SU-DHL-6 (cell line): ENCODE measurements at regions not wholly inside any gene's neighbourhood (a gene's known extent, or its start where the extent isn't known, plus 50 kb on each side); places are given as distances from the start of the nearest gene placed in this dataset.

ENCODE experiments used
- H2AFZ ChIP-seq: fragments of 200-600 bp; sonication (generic); 2 replicates; pipeline ENCODE4 v1.6.1; 2014; ENCODE audit warnings: low read depth, mild to moderate bottlenecking, moderate library complexity, mixed read lengths, antibody characterized with exemption, low read length; ENCODE audit not compliant: severe bottlenecking
- H3F3A ChIP-seq: fragments of 200-600 bp; shearing (Covaris generic); 2 replicates; pipeline ENCODE4 v1.6.0; 2016; ENCODE audit warnings: antibody characterized with exemption, mild to moderate bottlenecking; ENCODE audit not compliant: insufficient read depth
- H3K27ac ChIP-seq: fragments of 200-600 bp; sonication (generic); 2 replicates; pipeline ENCODE4 v1.5.1; 2016; ENCODE audit warnings: low read depth, mild to moderate bottlenecking, low read length, moderate library complexity, mixed read lengths
- H3K27me3 ChIP-seq: fragments of 200-600 bp; sonication (generic), shearing (Covaris generic); 2 replicates; pipeline ENCODE4 v1.6.0; 2014; ENCODE audit warnings: mild to moderate bottlenecking, low read length
- H3K36me3 ChIP-seq: fragments of 200-600 bp; sonication (generic); 2 replicates; pipeline ENCODE4 v1.6.1; 2014; ENCODE audit warnings: mild to moderate bottlenecking, low read length, mixed read lengths
- H3K4me2 ChIP-seq: fragments of 300-600, 200-600 bp; shearing (Covaris generic), sonication (generic); 2 replicates; pipeline ENCODE4 v1.6.0; 2014; ENCODE audit warnings: low read length, low read depth, mild to moderate bottlenecking; ENCODE audit not compliant: poor library complexity, severe bottlenecking
- H3K4me3 ChIP-seq: fragments of 200-600 bp; sonication (generic); 2 replicates; pipeline ENCODE4 v1.5.1; 2014; ENCODE audit warnings: antibody characterized with exemption, low read length, mild to moderate bottlenecking, mixed read lengths; ENCODE audit not compliant: insufficient read depth, poor library complexity, severe bottlenecking
- H3K79me2 ChIP-seq: fragments of 200-600 bp; sonication (generic); 2 replicates; pipeline ENCODE4 v1.6.1; 2014; ENCODE audit warnings: mild to moderate bottlenecking, low read length, moderate library complexity; ENCODE audit not compliant: insufficient read depth
- H3K9ac ChIP-seq: fragments of 200-600 bp; sonication (generic); 2 replicates; pipeline ENCODE4 v1.7.0; 2014; ENCODE audit warnings: mild to moderate bottlenecking, low read length
- H3K9me2 ChIP-seq: fragments of 200-600 bp; sonication (generic); replicated peaks from 2 replicates; pipeline ENCODE4 v1.6.1; 2014; ENCODE audit warnings: low read length; ENCODE audit not compliant: insufficient read depth
- H3K9me3 ChIP-seq: fragments of 200-600 bp; sonication (generic); 2 replicates; pipeline ENCODE4 v1.6.1; 2014; ENCODE audit warnings: low read length, mixed read lengths; ENCODE audit not compliant: insufficient read depth
- H4K20me1 ChIP-seq: fragments of 200-600 bp; sonication (generic); 2 replicates; pipeline ENCODE4 v1.6.1; 2014; ENCODE audit warnings: low read depth, mild to moderate bottlenecking, antibody characterized with exemption, low read length, moderate library complexity, mixed read lengths
- CTCF ChIP-seq: fragments of 200-600 bp; sonication (generic); IDR thresholded peaks from one replicate; pipeline ENCODE4 v1.5.1; 2017; ENCODE audit warnings: antibody characterized with exemption, mild to moderate bottlenecking, low read length, moderate library complexity; ENCODE audit not compliant: insufficient read depth, poor library complexity, severe bottlenecking
- EZH2phosphoT487 ChIP-seq: fragments of 200-600 bp; sonication (generic), shearing (Covaris generic); conservative IDR thresholded peaks from 2 replicates; pipeline ENCODE4 v1.6.1; 2018; ENCODE audit warnings: mild to moderate bottlenecking, antibody characterized with exemption, low read length, moderate library complexity, mixed read lengths

GRCh38 chr10:36555036-36555435, 570.4 kb upstream of the ANKRD30A start:
- Histone ChIP-seq H3K79me2 (no peaks in the 10 kb centered on the region), H3K9me3 (no peaks in the 10 kb centered on the region), H3F3A (no peaks in the 10 kb centered on the region), H3K9me2 (no peaks in the 10 kb centered on the region), H3K27me3 (no peaks in the 10 kb centered on the region), H2AFZ (no peak overlapping the region), H3K4me2 (no peak overlapping the region), H3K27ac (no peak overlapping the region), H3K36me3 (no peaks in the 10 kb centered on the region), H3K4me3 (no peak overlapping the region), H3K9ac (no peak overlapping the region), H4K20me1 (no peaks in the 10 kb centered on the region)
- TF ChIP-seq CTCF: no peak

- no peaks in the 10 kb centered on the region for H3K9me3 ChIP-seq
- H3K79me2 ChIP-seq: no peaks in the 10 kb centered on the region
- H3F3A ChIP-seq: no peaks in the 10 kb centered on the region
- no peaks in the 10 kb centered on the region for H4K20me1 ChIP-seq
- no peak for TF ChIP-seq EZH2phosphoT487
- TF ChIP-seq CTCF: no peak
- no peak overlapping the region for H2AFZ ChIP-seq
- no peak overlapping the region for H3K9ac ChIP-seq
- H3K4me3 ChIP-seq: no peak overlapping the region
- no peaks in the 10 kb centered on the region for H3K36me3 ChIP-seq
- no peaks in the 10 kb centered on the region for H3K9me2 ChIP-seq
- H3K4me2 ChIP-seq: no peak overlapping the region
- no peaks in the 10 kb centered on the region for H3K27me3 ChIP-seq
- no peak overlapping the region for H3K27ac ChIP-seq
These were observed 577.4 kb upstream of the ANKRD30A start for GRCh38 chr10:36547965-36548364.

GRCh38 chr10:36542493-36542892, 582.9 kb upstream of the ANKRD30A start:
- Histone ChIP-seq H3K27me3 (no peaks in the 10 kb centered on the region), H3K4me2 (no peak overlapping the region), H3K36me3 (no peaks in the 10 kb centered on the region), H3K79me2 (no peaks in the 10 kb centered on the region), H3K9ac (no peak overlapping the region), H2AFZ (no peak overlapping the region), H3K27ac (no peak overlapping the region), H3F3A (no peaks in the 10 kb centered on the region), H4K20me1 (no peaks in the 10 kb centered on the region), H3K9me2 (no peaks in the 10 kb centered on the region), H3K4me3 (no peak overlapping the region), H3K9me3 (no peaks in the 10 kb centered on the region)
- TF ChIP-seq EZH2phosphoT487 (no peak), CTCF (no peak)

DNA sequence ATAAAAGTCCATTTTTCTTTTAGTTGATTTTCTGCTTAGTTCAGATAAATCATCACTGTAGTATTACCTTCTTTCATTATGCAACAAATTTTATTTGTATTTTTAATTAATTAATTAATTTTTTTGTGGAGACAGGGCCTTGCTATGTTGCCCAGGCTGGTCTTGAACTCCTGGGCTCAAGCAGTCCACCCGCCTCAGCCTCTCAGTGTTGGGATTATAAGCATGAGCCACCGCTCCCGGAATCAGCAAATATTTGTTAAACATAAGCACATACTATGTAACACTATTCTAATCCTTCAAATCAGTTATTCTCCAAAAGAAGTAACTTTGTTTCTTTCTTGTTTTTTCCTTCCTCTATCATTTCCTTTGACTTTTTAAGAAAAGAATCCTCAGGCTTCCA, 584.8 kb upstream of the ANKRD30A start:
- no peak overlapping the region for H3K4me3 ChIP-seq
- no peak for TF ChIP-seq EZH2phosphoT487
- TF ChIP-seq CTCF: no peak
- no peaks in the 10 kb centered on the region for H3K27me3 ChIP-seq
- H3K9me3 ChIP-seq: no peaks in the 10 kb centered on the region
- no peak overlapping the region for H3K9ac ChIP-seq
- no peak overlapping the region for H3K27ac ChIP-seq
- H4K20me1 ChIP-seq: no peaks in the 10 kb centered on the region
- no peaks in the 10 kb centered on the region for H3K9me2 ChIP-seq
- no peaks in the 10 kb centered on the region for H3K79me2 ChIP-seq
- no peak overlapping the region for H3K4me2 ChIP-seq
- H3K36me3 ChIP-seq: no peaks in the 10 kb centered on the region
- H2AFZ ChIP-seq: no peak overlapping the region
- H3F3A ChIP-seq: no peaks in the 10 kb centered on the region
